Thymus (tissue), 11 donors: ENCODE measurements at regions not wholly inside any gene's neighbourhood (a gene's known extent, or its start where the extent isn't known, plus 50 kb on each side); places are given as distances from the start of the nearest gene placed in this dataset.

Experiments
- DNase-seq, 9 donors: peaks; one replicate each; pipeline ENCODE4 v3.0.0-alpha.2; 2013; ENCODE audit warnings: low spot score in 9 of 9, low read depth in 6 of 9, missing footprints in 1 of 9
- H3K27ac ChIP-seq, 2 donors: one replicate each; pipeline ENCODE4 v1.5.1; 2013; ENCODE audit warnings: control low read depth in 1 of 2, low read depth in 1 of 2, low read length in 1 of 2, mild to moderate bottlenecking in 1 of 2, moderate library complexity in 1 of 2
- H3K27me3 ChIP-seq, 2 donors: one replicate each; pipeline ENCODE4 v1.5.1; 2013; ENCODE audit warnings: low read length in 1 of 2; ENCODE audit not compliant: control insufficient read depth in 2 of 2, insufficient read depth in 1 of 2
- H3K36me3 ChIP-seq, 2 donors: one replicate each; pipeline ENCODE4 v1.5.1; 2013; ENCODE audit warnings: low read length in 1 of 2, mild to moderate bottlenecking in 1 of 2, moderate library complexity in 1 of 2; ENCODE audit not compliant: control insufficient read depth in 2 of 2, insufficient read depth in 2 of 2
- H3K4me1 ChIP-seq, 2 donors: one replicate each; pipeline ENCODE4 v1.5.1; 2013; ENCODE audit warnings: low read length in 2 of 2; ENCODE audit not compliant: control insufficient read depth in 2 of 2, insufficient read depth in 2 of 2
- H3K4me3 ChIP-seq, 2 donors: one replicate each; pipeline ENCODE4 v1.5.1; 2013; ENCODE audit warnings: low read length in 2 of 2, control low read depth in 1 of 2, mild to moderate bottlenecking in 1 of 2
- H3K9me3 ChIP-seq, 2 donors: one replicate each; pipeline ENCODE4 v1.5.1; 2013; ENCODE audit warnings: low read length in 1 of 2, mild to moderate bottlenecking in 1 of 2; ENCODE audit not compliant: control insufficient read depth in 2 of 2, insufficient read depth in 1 of 2
- WGBS: extraction: QIAGEN DNeasy Blood & Tissue Kit; methylation state at CpG from one replicate; pipeline ENCODE4 v1.1.7; 2013; 5-methylcytosine and 5-hydroxymethylcytosine counted together
- donor health status: healthy.

- Histone ChIP-seq H3K4me1 (no peaks in the 10 kb centered on the region), H3K36me3 (no peaks in the 10 kb centered on the region), H3K27me3 (no peaks in the 10 kb centered on the region), H3K4me3 (no peak overlapping the region), H3K27ac (no peak overlapping the region), H3K9me3 (no peaks in the 10 kb centered on the region)
- 97% methylated on average over 2 of the region's 2 CpGs for WGBS
- no peak for DNase-seq
Measured at GRCh38 chr3:178295292-178295912, 240.8 kb upstream of the KCNMB2 start.

GRCh38 chr3:178297199-178297598, 239.0 kb upstream of the KCNMB2 start:
- Histone ChIP-seq H3K4me3 (no peak overlapping the region), H3K27me3 (no peaks in the 10 kb centered on the region), H3K4me1 (no peaks in the 10 kb centered on the region), H3K36me3 (no peaks in the 10 kb centered on the region), H3K27ac (no peak overlapping the region), H3K9me3 (no peaks in the 10 kb centered on the region)
- WGBS: 89% methylated on average over 1 of the region's 1 CpG
- no peak for DNase-seq

GRCh38 chr3:178297740-178298139, 238.5 kb upstream of the KCNMB2 start:
- H3K36me3 ChIP-seq: no peaks in the 10 kb centered on the region
- WGBS: 96% methylated on average over 8 of the region's 8 CpGs
- H3K27me3 ChIP-seq: no peaks in the 10 kb centered on the region
- H3K27ac ChIP-seq: no peak overlapping the region
- no peaks in the 10 kb centered on the region for H3K9me3 ChIP-seq
- no peak overlapping the region for H3K4me3 ChIP-seq
- H3K4me1 ChIP-seq: no peaks in the 10 kb centered on the region
- no peak for DNase-seq

GRCh38 chr3:178300441-178300959, 235.7 kb upstream of the KCNMB2 start:
- 97% methylated on average over 4 of the region's 4 CpGs for WGBS
- H3K4me1 ChIP-seq: no peaks in the 10 kb centered on the region
- no peak overlapping the region for H3K27ac ChIP-seq
- DNase-seq: no peak
- H3K4me3 ChIP-seq: no peak overlapping the region
- no peaks in the 10 kb centered on the region for H3K9me3 ChIP-seq
- no peaks in the 10 kb centered on the region for H3K36me3 ChIP-seq
- H3K27me3 ChIP-seq: no peaks in the 10 kb centered on the region

GRCh38 chr3:178302966-178303930, 233.0 kb upstream of the KCNMB2 start:
- Histone ChIP-seq H3K27me3 (no peaks in the 10 kb centered on the region), H3K9me3 (no peaks in the 10 kb centered on the region), H3K4me3 (no peak overlapping the region), H3K27ac (no peak overlapping the region), H3K4me1 (no peaks in the 10 kb centered on the region), H3K36me3 (no peaks in the 10 kb centered on the region)
- DNase-seq: no peak
- WGBS: 95% methylated on average over 6 of the region's 6 CpGs

GRCh38 chr3:178304758-178305467, 231.3 kb upstream of the KCNMB2 start:
- no peak overlapping the region for H3K4me3 ChIP-seq
- no peak for DNase-seq
- 94% methylated on average over 1 of the region's 1 CpG for WGBS
- H3K27me3 ChIP-seq: no peaks in the 10 kb centered on the region
- H3K36me3 ChIP-seq: no peaks in the 10 kb centered on the region
- no peaks in the 10 kb centered on the region for H3K4me1 ChIP-seq
- no peaks in the 10 kb centered on the region for H3K9me3 ChIP-seq
- no peak overlapping the region for H3K27ac ChIP-seq

- no peaks in the 10 kb centered on the region for H3K36me3 ChIP-seq
- H3K9me3 ChIP-seq: no peaks in the 10 kb centered on the region
- H3K27ac ChIP-seq: no peak overlapping the region
- 93% methylated on average over 3 of the region's 3 CpGs for WGBS
- no peaks in the 10 kb centered on the region for H3K4me1 ChIP-seq
- DNase-seq: no peak
- no peaks in the 10 kb centered on the region for H3K27me3 ChIP-seq
- no peak overlapping the region for H3K4me3 ChIP-seq
Measured at GRCh38 chr3:178306432-178307115, 229.7 kb upstream of the KCNMB2 start.

- no peaks in the 10 kb centered on the region for H3K9me3 ChIP-seq
- H3K4me1 ChIP-seq: no peaks in the 10 kb centered on the region
- H3K4me3 ChIP-seq: no peak overlapping the region
- no peak for DNase-seq
- H3K27me3 ChIP-seq: no peaks in the 10 kb centered on the region
- no peaks in the 10 kb centered on the region for H3K36me3 ChIP-seq
- WGBS: 90% methylated on average over 2 of the region's 2 CpGs
- H3K27ac ChIP-seq: no peak overlapping the region
Measured at GRCh38 chr3:178308771-178309170, 227.5 kb upstream of the KCNMB2 start.
